Spleen (tissue), 11 donors: ENCODE measurements at regions not wholly inside any gene's neighbourhood (a gene's known extent, or its start where the extent isn't known, plus 50 kb on each side); places are given as distances from the start of the nearest gene placed in this dataset.
A peak's percentile ranks its signal among the peaks of the same experiment; 100 is the strongest.

Experiments
- DNase-seq: peaks from one replicate; pipeline ENCODE4 v3.0.0-alpha.2; 2020
- H3K27ac ChIP-seq, 8 donors: fragments of 200-600 bp; sonication (generic) in 7 of 8; 1 replicate in 4 of 8; 2 replicates in 4 of 8; pipeline versions ENCODE4 v1.5.0 to v1.8.0; 2016 to 2021; ENCODE audit warnings: inconsistent platforms in 4 of 8, mild to moderate bottlenecking in 4 of 8, moderate library complexity in 1 of 8
- H3K27me3 ChIP-seq, 7 donors: fragments of 200-600 bp; sonication (generic) in 6 of 7; replicated peaks in 1 of 7; 1 replicate in 4 of 7; 2 replicates in 3 of 7; pipeline versions ENCODE4 v1.5.0 to v1.8.0; 2016 to 2021; ENCODE audit warnings: inconsistent platforms in 3 of 7, mild to moderate bottlenecking in 1 of 7
- H3K36me3 ChIP-seq, 6 donors: fragments of 200-600 bp; sonication (generic) in 5 of 6; 1 replicate in 4 of 6; 2 replicates in 2 of 6; pipeline versions ENCODE4 v1.5.0 to v1.8.0; 2016 to 2021; ENCODE audit warnings: inconsistent platforms in 2 of 6
- H3K4me1 ChIP-seq, 6 donors: fragments of 200-600 bp; sonication (generic) in 5 of 6; 1 replicate in 3 of 6; 2 replicates in 3 of 6; pipeline versions ENCODE4 v1.5.0 to v1.8.0; 2016 to 2021; ENCODE audit warnings: inconsistent platforms in 3 of 6
- H3K4me3 ChIP-seq, 8 donors: fragments of 200-600 bp; sonication (generic) in 7 of 8; 1 replicate in 4 of 8; 2 replicates in 4 of 8; pipeline versions ENCODE4 v1.5.0 to v1.8.0; 2016 to 2021; ENCODE audit warnings: inconsistent platforms in 4 of 8, mild to moderate bottlenecking in 4 of 8, moderate library complexity in 2 of 8
- H3K9me3 ChIP-seq, 8 donors: fragments of 200-600 bp; sonication (generic) in 7 of 8; 1 replicate in 4 of 8; 2 replicates in 4 of 8; pipeline versions ENCODE4 v1.5.0 to v1.8.0; 2016 to 2021; ENCODE audit warnings: inconsistent platforms in 4 of 8
- POLR2A ChIP-seq, 3 donors: fragments of 450-650 bp; IDR thresholded peaks; one replicate each; pipeline ENCODE4 v1.5.1; 2017; ENCODE audit warnings: antibody characterized with exemption in 3 of 3, mild to moderate bottlenecking in 1 of 3
- POLR2AphosphoS5 ChIP-seq, 3 donors: sonication (generic); formaldehyde crosslinking; IDR thresholded peaks; one replicate each; pipeline ENCODE4 v1.5.1; 2017; ENCODE audit warnings: antibody characterized with exemption in 3 of 3
- WGBS, 5 donors: extraction: QIAGEN DNeasy Blood & Tissue Kit in 3 of 5; methylation state at CpG; one replicate each; pipeline versions ENCODE4 v1.1.5 to v1.1.7; 2013 to 2018; 5-methylcytosine and 5-hydroxymethylcytosine counted together
- intact Hi-C: fragments of 100-400 bp; cut with DNase I; formaldehyde crosslinking; loops from one replicate; pipeline ENCODE4 v1.15.0; 2023; ENCODE audit warnings: low total_unique reads
- TF ChIP-seq, protein P1 (sequence below), 11 experiments: fragments of 200-600 bp in 7 of 11; fragments of 450-650 bp in 4 of 11; sonication (generic) in 4 of 11; IDR thresholded peaks in 8 of 11; conservative IDR thresholded peaks in 3 of 11; 1 replicate in 7 of 11; 2 replicates in 4 of 11; pipeline versions ENCODE4 v1.4.0 to v1.8.0; 2016 to 2021; ENCODE audit warnings: antibody characterized with exemption in 11 of 11, inconsistent platforms in 4 of 11, mild to moderate bottlenecking in 1 of 11
- donor health status: healthy with polysubstance abuse.
- donor health status: DM: no; HTN: no; CAD: no; lungs with moderate emphysema.
- donor health status: DM: no; HTN: no; CAD: no.
- donor health status: Bipolar disorder and iron deficiency.
- donor health status: healthy.
- donor health status: DM: no; HTN: no; CAD: no.
- donor health status: DM: yes; HTN: yes; CAD: no.

GRCh38 chr13:103288114-103288513, 221.9 kb upstream of the SLC10A2 start:
- intact Hi-C loops, result no loop called here
- H3K27me3 ChIP-seq, result peaks cover 0 to 2% (median 0%) of the 10 kb centered on the region in 7 donors
- H3K36me3 ChIP-seq, result no peaks in the 10 kb centered on the region
- WGBS, 5 donors, result 34 to 57% (median 44%) methylated on average over 7 of the region's 7 CpGs
- H3K4me1 ChIP-seq, result no peaks in the 10 kb centered on the region
- no peaks in the 10 kb centered on the region for H3K9me3 ChIP-seq
- H3K4me3 ChIP-seq, result no peak overlapping the region
- TF ChIP-seq, protein P1, sequence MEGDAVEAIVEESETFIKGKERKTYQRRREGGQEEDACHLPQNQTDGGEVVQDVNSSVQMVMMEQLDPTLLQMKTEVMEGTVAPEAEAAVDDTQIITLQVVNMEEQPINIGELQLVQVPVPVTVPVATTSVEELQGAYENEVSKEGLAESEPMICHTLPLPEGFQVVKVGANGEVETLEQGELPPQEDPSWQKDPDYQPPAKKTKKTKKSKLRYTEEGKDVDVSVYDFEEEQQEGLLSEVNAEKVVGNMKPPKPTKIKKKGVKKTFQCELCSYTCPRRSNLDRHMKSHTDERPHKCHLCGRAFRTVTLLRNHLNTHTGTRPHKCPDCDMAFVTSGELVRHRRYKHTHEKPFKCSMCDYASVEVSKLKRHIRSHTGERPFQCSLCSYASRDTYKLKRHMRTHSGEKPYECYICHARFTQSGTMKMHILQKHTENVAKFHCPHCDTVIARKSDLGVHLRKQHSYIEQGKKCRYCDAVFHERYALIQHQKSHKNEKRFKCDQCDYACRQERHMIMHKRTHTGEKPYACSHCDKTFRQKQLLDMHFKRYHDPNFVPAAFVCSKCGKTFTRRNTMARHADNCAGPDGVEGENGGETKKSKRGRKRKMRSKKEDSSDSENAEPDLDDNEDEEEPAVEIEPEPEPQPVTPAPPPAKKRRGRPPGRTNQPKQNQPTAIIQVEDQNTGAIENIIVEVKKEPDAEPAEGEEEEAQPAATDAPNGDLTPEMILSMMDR (IDR thresholded peaks at IDR 0.05 in 8 of 11, conservative IDR thresholded peaks at IDR 0.05 in 3 of 11), result no peak
- peak in 1 of 3 donors; percentile 38 for TF ChIP-seq POLR2AphosphoS5 (IDR thresholded peaks at IDR 0.05)
- DNase-seq, result no peak
- peak overlapping the region in 7 of 8 donors; percentile 16 to 74 (median 64) for H3K27ac ChIP-seq

- H3K9me3 ChIP-seq, result no peaks in the 10 kb centered on the region
- intact Hi-C loops, result no loop called here
- no peaks in the 10 kb centered on the region for H3K36me3 ChIP-seq
- H3K4me3 ChIP-seq, result no peak overlapping the region
- H3K27ac ChIP-seq, result peak overlapping the region in 7 of 8 donors; percentile 16 to 74 (median 64)
- no peaks in the 10 kb centered on the region for H3K4me1 ChIP-seq
- peaks cover 0 to 6% (median 0%) of the 10 kb centered on the region in 7 donors for H3K27me3 ChIP-seq
- no peak for DNase-seq
- no peak for TF ChIP-seq POLR2A (IDR thresholded peaks at IDR 0.05)
- TF ChIP-seq POLR2AphosphoS5 (IDR thresholded peaks at IDR 0.05), result no peak
- TF ChIP-seq, protein P1 (IDR thresholded peaks at IDR 0.05 in 8 of 11, conservative IDR thresholded peaks at IDR 0.05 in 3 of 11), result no peak
Observed at GRCh38 chr13:103287659-103288058, 221.4 kb upstream of the SLC10A2 start.

- TF ChIP-seq, protein P1 (IDR thresholded peaks at IDR 0.05 in 8 of 11, conservative IDR thresholded peaks at IDR 0.05 in 3 of 11), result no peak
- TF ChIP-seq POLR2A (IDR thresholded peaks at IDR 0.05) (no peak), POLR2AphosphoS5 (IDR thresholded peaks at IDR 0.05) (no peak)
- Histone ChIP-seq H3K36me3 (no peaks in the 10 kb centered on the region), H3K4me3 (no peak overlapping the region), H3K9me3 (no peaks in the 10 kb centered on the region), H3K4me1 (no peaks in the 10 kb centered on the region), H3K27me3 (peaks cover 0 to 9% (median 0%) of the 10 kb centered on the region in 7 donors), H3K27ac (no peak overlapping the region)
- DNase-seq, result no peak
- intact Hi-C loops, result no loop called here
- WGBS, 5 donors, result 62 to 77% (median 72%) methylated on average over 2 of the region's 2 CpGs
Observed at GRCh38 chr13:103284466-103284865, 218.2 kb upstream of the SLC10A2 start.

DNA sequence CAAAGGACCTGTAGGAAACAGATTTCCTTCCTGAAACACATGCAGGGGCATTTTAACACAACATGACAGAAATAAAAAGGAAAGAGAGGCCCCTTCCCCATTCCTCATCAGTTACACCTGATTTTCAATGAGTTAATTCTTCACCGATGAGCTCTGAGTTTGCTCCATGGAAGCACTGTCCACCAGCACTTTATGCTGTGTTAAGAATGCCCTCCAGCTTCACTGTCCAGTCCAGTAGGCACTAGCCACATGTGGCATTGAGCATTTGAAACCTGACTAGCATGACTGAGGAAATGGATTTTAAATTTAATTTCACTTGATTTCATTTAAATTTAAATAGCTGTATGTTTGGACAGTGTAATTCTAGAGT, 217.2 kb upstream of the SLC10A2 start:
- no peaks in the 10 kb centered on the region for H3K36me3 ChIP-seq
- WGBS, 5 donors, result 32 to 50% (median 35%) methylated on average over 1 of the region's 1 CpG
- H3K9me3 ChIP-seq, result no peaks in the 10 kb centered on the region
- H3K27ac ChIP-seq, result no peak overlapping the region
- H3K27me3 ChIP-seq, result peaks cover 0 to 9% (median 0%) of the 10 kb centered on the region in 7 donors
- no peaks in the 10 kb centered on the region for H3K4me1 ChIP-seq
- intact Hi-C loops, result no loop called here
- H3K4me3 ChIP-seq, result no peak overlapping the region
- DNase-seq, result no peak
- TF ChIP-seq, protein P1 (IDR thresholded peaks at IDR 0.05 in 8 of 11, conservative IDR thresholded peaks at IDR 0.05 in 3 of 11), result no peak
- TF ChIP-seq POLR2A (IDR thresholded peaks at IDR 0.05) (no peak), POLR2AphosphoS5 (IDR thresholded peaks at IDR 0.05) (no peak)
